PFSK-1 (cell line): ENCODE measurements at regions not wholly inside any gene's neighbourhood (a gene's known extent, or its start where the extent isn't known, plus 50 kb on each side); places are given as distances from the start of the nearest gene placed in this dataset.

Experiments used
- FOXP2 ChIP-seq: optimal IDR thresholded peaks from 2 replicates; pipeline ENCODE3; 2011; ENCODE audit warnings: borderline replicate concordance, control low read depth, inconsistent platforms; ENCODE audit not compliant: insufficient read depth; ENCODE audit errors: extremely low read length, extremely low read depth
- POLR2AphosphoS5 ChIP-seq: IDR thresholded peaks from 2 replicates; pipeline ENCODE4 v1.6.1; 2012; ENCODE audit warnings: low read depth, mild to moderate bottlenecking, control low read depth, low read length, moderate library complexity
- SIN3A ChIP-seq: IDR thresholded peaks from 2 replicates; pipeline ENCODE4 v1.6.1; 2012; ENCODE audit warnings: mild to moderate bottlenecking, low read length, moderate library complexity, borderline replicate concordance; ENCODE audit not compliant: insufficient read depth
- TAF1 ChIP-seq: IDR thresholded peaks from 2 replicates; pipeline ENCODE4 v1.6.1; 2012; ENCODE audit warnings: low read length, control low read depth, borderline replicate concordance; ENCODE audit not compliant: insufficient read depth
- TF ChIP-seq, protein P1 (sequence below), 2 experiments: IDR thresholded peaks; 2 replicates each; pipeline versions ENCODE4 v1.6.1 to v1.8.0; 2011 to 2012; ENCODE audit warnings: low read depth in 2 of 2, low read length in 2 of 2, control low read depth in 1 of 2, inconsistent platforms in 1 of 2, mild to moderate bottlenecking in 1 of 2, moderate library complexity in 1 of 2; ENCODE audit not compliant: insufficient read depth in 1 of 2

DNA sequence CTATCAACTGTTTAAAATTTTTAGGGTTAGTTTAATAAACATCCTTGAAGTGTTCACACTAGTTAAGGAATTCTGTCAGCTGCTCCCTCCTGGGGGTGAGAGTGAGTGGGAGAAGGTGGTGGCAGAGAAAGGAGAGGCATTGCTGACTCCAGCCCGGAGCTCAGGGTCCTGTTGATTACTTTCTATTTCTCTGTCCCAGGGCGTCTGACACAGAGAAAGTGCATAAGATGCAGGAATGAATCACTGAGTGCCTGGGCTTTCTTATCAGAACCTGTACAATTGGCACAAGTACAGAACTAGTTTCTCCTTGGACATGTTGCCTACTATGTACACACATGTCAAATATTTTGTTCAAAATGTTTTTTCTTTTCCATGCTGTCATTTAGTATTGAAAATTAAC is 410.8 kb upstream of the COBL start:
- TF ChIP-seq, protein P1, sequence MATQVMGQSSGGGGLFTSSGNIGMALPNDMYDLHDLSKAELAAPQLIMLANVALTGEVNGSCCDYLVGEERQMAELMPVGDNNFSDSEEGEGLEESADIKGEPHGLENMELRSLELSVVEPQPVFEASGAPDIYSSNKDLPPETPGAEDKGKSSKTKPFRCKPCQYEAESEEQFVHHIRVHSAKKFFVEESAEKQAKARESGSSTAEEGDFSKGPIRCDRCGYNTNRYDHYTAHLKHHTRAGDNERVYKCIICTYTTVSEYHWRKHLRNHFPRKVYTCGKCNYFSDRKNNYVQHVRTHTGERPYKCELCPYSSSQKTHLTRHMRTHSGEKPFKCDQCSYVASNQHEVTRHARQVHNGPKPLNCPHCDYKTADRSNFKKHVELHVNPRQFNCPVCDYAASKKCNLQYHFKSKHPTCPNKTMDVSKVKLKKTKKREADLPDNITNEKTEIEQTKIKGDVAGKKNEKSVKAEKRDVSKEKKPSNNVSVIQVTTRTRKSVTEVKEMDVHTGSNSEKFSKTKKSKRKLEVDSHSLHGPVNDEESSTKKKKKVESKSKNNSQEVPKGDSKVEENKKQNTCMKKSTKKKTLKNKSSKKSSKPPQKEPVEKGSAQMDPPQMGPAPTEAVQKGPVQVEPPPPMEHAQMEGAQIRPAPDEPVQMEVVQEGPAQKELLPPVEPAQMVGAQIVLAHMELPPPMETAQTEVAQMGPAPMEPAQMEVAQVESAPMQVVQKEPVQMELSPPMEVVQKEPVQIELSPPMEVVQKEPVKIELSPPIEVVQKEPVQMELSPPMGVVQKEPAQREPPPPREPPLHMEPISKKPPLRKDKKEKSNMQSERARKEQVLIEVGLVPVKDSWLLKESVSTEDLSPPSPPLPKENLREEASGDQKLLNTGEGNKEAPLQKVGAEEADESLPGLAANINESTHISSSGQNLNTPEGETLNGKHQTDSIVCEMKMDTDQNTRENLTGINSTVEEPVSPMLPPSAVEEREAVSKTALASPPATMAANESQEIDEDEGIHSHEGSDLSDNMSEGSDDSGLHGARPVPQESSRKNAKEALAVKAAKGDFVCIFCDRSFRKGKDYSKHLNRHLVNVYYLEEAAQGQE (IDR thresholded peaks at IDR 0.05; ENCODE audit: insufficient read depth in 1 of 2, low read depth in 2 of 2, low read length in 2 of 2), result no peak
- TF ChIP-seq POLR2AphosphoS5, result no peak
- no peak for TF ChIP-seq TAF1
- no peak for TF ChIP-seq SIN3A
- TF ChIP-seq FOXP2, result no peak

DNA sequence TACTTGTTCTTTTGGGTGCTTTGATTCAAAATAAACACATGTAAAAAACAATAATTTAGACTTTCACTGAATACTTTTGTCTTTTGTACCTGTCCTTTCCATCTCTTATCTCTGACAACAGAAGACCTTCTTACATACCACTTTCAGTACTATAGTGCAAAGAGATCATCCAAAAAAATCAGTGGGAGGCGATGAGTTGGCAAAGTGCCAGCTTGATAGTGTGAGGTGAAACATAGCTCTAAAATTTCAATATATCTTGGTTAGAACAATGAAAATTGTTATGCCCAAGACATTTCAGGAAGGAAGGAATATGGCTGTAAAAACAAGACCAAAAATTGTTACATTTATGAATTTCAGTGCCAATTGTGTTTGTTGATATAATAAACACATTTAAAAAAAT is 390.2 kb upstream of the COBL start:
- TF ChIP-seq POLR2AphosphoS5 (no peak), FOXP2 (no peak), TAF1 (no peak), SIN3A (no peak)
- TF ChIP-seq, protein P1 (IDR thresholded peaks at IDR 0.05; ENCODE audit: insufficient read depth in 1 of 2, low read depth in 2 of 2, low read length in 2 of 2), result no peak

DNA sequence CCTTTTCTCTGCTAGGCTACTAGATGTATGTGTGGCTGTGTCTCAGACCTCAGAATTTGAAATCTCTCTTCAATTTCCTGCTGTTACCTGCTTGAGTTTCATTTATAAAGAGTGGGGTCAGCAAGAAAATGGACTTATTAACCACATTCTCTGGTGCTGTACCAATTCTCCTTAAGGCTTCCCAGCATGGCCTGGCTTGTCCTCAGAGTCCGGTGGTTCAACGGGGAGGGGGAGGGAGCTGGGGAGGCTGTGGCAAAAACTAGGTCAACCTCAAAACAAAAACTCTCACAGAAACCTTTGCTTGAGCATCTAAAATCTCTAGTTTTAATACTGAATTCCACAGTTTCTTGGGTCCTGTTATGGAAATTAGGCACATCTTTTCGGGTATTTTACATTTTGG is 389.1 kb upstream of the COBL start:
- TF ChIP-seq POLR2AphosphoS5, result no peak
- no peak for TF ChIP-seq TAF1
- TF ChIP-seq SIN3A, result no peak

DNA sequence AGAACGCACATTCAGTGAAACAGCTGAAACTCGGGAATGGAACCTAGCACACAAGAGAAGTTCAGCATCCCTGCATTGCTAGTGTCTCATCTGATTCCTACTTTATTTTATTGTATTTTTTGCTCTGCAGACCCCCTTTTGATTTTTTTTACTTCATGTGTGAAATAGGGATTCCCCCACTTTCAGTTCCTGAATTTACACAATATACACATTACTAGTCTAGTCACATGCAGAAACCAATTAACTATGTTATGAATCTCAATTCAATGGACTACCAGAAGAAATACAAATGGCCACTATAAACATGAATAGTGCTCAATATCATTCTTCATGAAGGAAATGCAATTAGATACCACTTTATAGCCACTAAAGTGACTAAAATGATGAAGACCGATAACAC is 386.1 kb upstream of the COBL start:
- TF ChIP-seq, protein P1 (IDR thresholded peaks at IDR 0.05; ENCODE audit: insufficient read depth in 1 of 2, low read depth in 2 of 2, low read length in 2 of 2), result no peak
- TF ChIP-seq FOXP2, result no peak
- TF ChIP-seq SIN3A, result no peak
- no peak for TF ChIP-seq TAF1
- no peak for TF ChIP-seq POLR2AphosphoS5

DNA sequence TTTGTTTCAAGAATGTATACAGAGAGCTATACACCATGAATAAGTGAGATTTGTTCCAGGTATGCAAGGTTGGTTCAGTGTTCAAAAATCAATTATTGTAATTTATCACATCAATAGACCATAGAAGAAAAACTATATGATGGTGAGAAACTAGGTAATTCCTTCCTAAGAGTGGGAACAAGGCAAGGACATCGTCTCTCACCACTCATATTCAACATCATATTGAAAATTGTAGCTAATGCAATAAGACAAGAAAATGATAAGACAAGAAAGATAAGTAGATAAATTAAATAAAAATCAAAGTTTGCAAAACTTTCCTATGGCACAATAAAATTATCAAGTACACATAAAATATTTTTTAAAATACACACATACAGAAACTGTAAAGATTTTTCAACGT is 385.3 kb upstream of the COBL start:
- TF ChIP-seq FOXP2, result no peak
- no peak for TF ChIP-seq TAF1
- no peak for TF ChIP-seq POLR2AphosphoS5
- TF ChIP-seq, protein P1 (IDR thresholded peaks at IDR 0.05; ENCODE audit: insufficient read depth in 1 of 2, low read depth in 2 of 2, low read length in 2 of 2), result no peak
- TF ChIP-seq SIN3A, result no peak
